ENCODE measurements at regions not wholly inside any gene's neighbourhood (a gene's known extent, or its start where the extent isn't known, plus 50 kb on each side); places are given as distances from the start of the nearest gene placed in this dataset.

DNA sequence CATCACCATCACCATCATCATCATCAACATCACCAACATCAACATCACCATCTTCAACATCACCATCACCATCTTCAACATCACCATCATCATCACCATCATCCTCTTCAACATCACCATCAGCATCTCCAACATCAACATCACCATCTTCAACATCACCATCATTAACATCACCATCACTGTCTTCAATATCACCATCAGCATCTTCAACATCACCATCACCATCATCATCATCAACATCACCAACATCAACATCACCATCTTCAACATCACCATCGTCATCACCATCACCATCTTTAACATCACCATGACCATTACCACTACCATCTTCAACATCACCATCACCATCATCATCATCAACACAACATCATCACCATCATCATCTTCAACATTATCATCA, 267.2 kb downstream of the SP3 start (continued):
- TF ChIP-seq, protein P1, sequence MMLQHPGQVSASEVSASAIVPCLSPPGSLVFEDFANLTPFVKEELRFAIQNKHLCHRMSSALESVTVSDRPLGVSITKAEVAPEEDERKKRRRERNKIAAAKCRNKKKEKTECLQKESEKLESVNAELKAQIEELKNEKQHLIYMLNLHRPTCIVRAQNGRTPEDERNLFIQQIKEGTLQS (CRISPR knock-in tag; conservative IDR thresholded peaks at IDR 0.05), result no peak
- no peak for TF ChIP-seq MXD4 (CRISPR knock-in tag; IDR thresholded peaks at IDR 0.05; ENCODE audit: borderline replicate concordance)

DNA sequence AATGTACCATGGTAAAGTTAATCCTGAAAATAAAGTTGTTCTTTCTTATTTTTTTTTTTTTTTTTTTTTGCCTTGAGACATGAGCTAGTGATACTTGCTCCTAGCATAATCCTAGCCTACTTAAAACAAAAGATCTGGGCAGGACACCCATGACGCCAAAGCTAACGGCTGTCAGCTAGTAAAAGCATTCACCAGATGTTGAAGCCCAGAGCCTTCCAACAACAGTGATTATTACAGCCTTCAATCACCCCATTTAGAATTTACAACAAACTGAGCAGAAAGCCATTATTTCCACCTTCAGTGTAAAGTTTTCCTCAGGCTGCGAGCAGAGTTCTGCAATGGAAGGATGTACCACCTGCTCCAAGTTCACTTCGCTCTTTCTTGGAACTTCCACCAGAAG, 259.5 kb downstream of the SP3 start:
- Mint-ChIP-seq H3K9me3 (peaks cover 9% of the 10 kb centered on the region), H3K36me3 (no peaks in the 10 kb centered on the region), H3K27ac (no peak overlapping the region), H3K4me1 (peaks cover 12% of the 10 kb centered on the region), H3K27me3 (ENCODE audit: low read depth) (peaks cover 3% of the 10 kb centered on the region; the same call in 1 of the 2 replicates), H3K4me3 (no peak overlapping the region)
- ATAC-seq (no peak), DNase-seq (ENCODE audit: low spot score) (no peak)
- ChIA-PET POLR2A (no interaction called here), CTCF (interaction anchor here (0.6 kb wide), 3 partner anchors 307 to 1339 kb away, joined by 3 to 4 read pairs (median 3); no protein-coding TSS in a partner anchor)
- TF ChIP-seq, protein P2, sequence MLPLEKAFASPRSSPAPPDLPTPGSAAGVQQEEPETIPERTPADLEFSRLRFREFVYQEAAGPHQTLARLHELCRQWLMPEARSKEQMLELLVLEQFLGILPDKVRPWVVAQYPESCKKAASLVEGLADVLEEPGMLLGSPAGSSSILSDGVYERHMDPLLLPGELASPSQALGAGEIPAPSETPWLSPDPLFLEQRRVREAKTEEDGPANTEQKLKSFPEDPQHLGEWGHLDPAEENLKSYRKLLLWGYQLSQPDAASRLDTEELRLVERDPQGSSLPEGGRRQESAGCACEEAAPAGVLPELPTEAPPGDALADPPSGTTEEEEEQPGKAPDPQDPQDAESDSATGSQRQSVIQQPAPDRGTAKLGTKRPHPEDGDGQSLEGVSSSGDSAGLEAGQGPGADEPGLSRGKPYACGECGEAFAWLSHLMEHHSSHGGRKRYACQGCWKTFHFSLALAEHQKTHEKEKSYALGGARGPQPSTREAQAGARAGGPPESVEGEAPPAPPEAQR (CRISPR knock-in tag; IDR thresholded peaks at IDR 0.05), result no peak
- TF ChIP-seq NFYB (CRISPR knock-in tag; conservative IDR thresholded peaks at IDR 0.05; ENCODE audit: low read depth) (no peak), ZNF317 (CRISPR knock-in tag; IDR thresholded peaks at IDR 0.05; ENCODE audit: borderline replicate concordance, low read depth) (no peak), ZNF423 (CRISPR knock-in tag; IDR thresholded peaks at IDR 0.05) (no peak), TEAD1 (CRISPR knock-in tag; IDR thresholded peaks at IDR 0.05) (no peak), ATF1 (CRISPR knock-in tag; IDR thresholded peaks at IDR 0.05) (no peak), SP1 (CRISPR knock-in tag; conservative IDR thresholded peaks at IDR 0.05) (no peak)
- TF ChIP-seq, protein P1 (CRISPR knock-in tag; conservative IDR thresholded peaks at IDR 0.05), result no peak
- TF ChIP-seq, protein P3, sequence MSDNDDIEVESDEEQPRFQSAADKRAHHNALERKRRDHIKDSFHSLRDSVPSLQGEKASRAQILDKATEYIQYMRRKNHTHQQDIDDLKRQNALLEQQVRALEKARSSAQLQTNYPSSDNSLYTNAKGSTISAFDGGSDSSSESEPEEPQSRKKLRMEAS (CRISPR knock-in tag; IDR thresholded peaks at IDR 0.05), result no peak
- TF ChIP-seq, protein P4, sequence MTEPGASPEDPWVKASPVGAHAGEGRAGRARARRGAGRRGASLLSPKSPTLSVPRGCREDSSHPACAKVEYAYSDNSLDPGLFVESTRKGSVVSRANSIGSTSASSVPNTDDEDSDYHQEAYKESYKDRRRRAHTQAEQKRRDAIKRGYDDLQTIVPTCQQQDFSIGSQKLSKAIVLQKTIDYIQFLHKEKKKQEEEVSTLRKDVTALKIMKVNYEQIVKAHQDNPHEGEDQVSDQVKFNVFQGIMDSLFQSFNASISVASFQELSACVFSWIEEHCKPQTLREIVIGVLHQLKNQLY (CRISPR knock-in tag; IDR thresholded peaks at IDR 0.05), result no peak

DNA sequence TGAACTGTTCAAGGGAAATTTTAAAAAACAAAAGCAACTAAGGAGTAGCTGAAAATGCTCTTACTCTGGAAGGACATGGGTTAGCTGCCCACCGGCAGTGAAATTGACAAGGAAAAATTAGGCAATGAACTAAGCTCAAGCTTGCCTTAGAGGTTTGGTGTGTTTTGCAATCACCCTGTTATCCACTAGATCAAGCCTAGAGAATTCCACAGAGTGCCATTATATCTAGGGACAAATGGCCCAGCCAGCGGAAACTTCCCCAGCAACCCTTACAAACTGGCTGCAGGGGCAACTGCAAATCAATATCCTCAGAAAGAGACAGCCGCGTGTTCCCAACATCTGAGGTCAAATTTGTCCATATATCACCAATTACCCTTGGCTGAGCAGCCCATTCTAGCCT, 258.2 kb downstream of the SP3 start:
- CTCF ChIA-PET, result no interaction called here
- H3K27me3 Mint-ChIP-seq (ENCODE audit: low read depth), result peaks cover 3% of the 10 kb centered on the region; the same call in 1 of the 2 replicates
- H3K9me3 Mint-ChIP-seq, result peaks cover 9% of the 10 kb centered on the region
- no peaks in the 10 kb centered on the region for H3K36me3 Mint-ChIP-seq
- no peak overlapping the region for H3K27ac Mint-ChIP-seq
- no peak for ATAC-seq
- no peak for DNase-seq (ENCODE audit: low spot score)
- POLR2A ChIA-PET, result no interaction called here
- H3K4me1 Mint-ChIP-seq, result peaks cover 12% of the 10 kb centered on the region
- H3K4me3 Mint-ChIP-seq, result no peak overlapping the region
- TF ChIP-seq, protein P5, sequence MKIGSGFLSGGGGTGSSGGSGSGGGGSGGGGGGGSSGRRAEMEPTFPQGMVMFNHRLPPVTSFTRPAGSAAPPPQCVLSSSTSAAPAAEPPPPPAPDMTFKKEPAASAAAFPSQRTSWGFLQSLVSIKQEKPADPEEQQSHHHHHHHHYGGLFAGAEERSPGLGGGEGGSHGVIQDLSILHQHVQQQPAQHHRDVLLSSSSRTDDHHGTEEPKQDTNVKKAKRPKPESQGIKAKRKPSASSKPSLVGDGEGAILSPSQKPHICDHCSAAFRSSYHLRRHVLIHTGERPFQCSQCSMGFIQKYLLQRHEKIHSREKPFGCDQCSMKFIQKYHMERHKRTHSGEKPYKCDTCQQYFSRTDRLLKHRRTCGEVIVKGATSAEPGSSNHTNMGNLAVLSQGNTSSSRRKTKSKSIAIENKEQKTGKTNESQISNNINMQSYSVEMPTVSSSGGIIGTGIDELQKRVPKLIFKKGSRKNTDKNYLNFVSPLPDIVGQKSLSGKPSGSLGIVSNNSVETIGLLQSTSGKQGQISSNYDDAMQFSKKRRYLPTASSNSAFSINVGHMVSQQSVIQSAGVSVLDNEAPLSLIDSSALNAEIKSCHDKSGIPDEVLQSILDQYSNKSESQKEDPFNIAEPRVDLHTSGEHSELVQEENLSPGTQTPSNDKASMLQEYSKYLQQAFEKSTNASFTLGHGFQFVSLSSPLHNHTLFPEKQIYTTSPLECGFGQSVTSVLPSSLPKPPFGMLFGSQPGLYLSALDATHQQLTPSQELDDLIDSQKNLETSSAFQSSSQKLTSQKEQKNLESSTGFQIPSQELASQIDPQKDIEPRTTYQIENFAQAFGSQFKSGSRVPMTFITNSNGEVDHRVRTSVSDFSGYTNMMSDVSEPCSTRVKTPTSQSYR (CRISPR knock-in tag; IDR thresholded peaks at IDR 0.05), result no peak
- TF ChIP-seq ZBTB21 (CRISPR knock-in tag; IDR thresholded peaks at IDR 0.05; ENCODE audit: borderline replicate concordance) (no peak), NR1H2 (CRISPR knock-in tag; IDR thresholded peaks at IDR 0.05) (no peak), RORB (CRISPR knock-in tag; IDR thresholded peaks at IDR 0.05) (no peak), NR3C1 (CRISPR knock-in tag; conservative IDR thresholded peaks at IDR 0.05; ENCODE audit: low read depth) (no peak)
- TF ChIP-seq, protein P6, sequence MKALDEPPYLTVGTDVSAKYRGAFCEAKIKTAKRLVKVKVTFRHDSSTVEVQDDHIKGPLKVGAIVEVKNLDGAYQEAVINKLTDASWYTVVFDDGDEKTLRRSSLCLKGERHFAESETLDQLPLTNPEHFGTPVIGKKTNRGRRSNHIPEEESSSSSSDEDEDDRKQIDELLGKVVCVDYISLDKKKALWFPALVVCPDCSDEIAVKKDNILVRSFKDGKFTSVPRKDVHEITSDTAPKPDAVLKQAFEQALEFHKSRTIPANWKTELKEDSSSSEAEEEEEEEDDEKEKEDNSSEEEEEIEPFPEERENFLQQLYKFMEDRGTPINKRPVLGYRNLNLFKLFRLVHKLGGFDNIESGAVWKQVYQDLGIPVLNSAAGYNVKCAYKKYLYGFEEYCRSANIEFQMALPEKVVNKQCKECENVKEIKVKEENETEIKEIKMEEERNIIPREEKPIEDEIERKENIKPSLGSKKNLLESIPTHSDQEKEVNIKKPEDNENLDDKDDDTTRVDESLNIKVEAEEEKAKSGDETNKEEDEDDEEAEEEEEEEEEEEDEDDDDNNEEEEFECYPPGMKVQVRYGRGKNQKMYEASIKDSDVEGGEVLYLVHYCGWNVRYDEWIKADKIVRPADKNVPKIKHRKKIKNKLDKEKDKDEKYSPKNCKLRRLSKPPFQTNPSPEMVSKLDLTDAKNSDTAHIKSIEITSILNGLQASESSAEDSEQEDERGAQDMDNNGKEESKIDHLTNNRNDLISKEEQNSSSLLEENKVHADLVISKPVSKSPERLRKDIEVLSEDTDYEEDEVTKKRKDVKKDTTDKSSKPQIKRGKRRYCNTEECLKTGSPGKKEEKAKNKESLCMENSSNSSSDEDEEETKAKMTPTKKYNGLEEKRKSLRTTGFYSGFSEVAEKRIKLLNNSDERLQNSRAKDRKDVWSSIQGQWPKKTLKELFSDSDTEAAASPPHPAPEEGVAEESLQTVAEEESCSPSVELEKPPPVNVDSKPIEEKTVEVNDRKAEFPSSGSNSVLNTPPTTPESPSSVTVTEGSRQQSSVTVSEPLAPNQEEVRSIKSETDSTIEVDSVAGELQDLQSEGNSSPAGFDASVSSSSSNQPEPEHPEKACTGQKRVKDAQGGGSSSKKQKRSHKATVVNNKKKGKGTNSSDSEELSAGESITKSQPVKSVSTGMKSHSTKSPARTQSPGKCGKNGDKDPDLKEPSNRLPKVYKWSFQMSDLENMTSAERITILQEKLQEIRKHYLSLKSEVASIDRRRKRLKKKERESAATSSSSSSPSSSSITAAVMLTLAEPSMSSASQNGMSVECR (CRISPR knock-in tag; IDR thresholded peaks at IDR 0.05; ENCODE audit: borderline replicate concordance), result no peak
- TF ChIP-seq, protein P4 (CRISPR knock-in tag; IDR thresholded peaks at IDR 0.05), result no peak
- TF ChIP-seq, protein P7, sequence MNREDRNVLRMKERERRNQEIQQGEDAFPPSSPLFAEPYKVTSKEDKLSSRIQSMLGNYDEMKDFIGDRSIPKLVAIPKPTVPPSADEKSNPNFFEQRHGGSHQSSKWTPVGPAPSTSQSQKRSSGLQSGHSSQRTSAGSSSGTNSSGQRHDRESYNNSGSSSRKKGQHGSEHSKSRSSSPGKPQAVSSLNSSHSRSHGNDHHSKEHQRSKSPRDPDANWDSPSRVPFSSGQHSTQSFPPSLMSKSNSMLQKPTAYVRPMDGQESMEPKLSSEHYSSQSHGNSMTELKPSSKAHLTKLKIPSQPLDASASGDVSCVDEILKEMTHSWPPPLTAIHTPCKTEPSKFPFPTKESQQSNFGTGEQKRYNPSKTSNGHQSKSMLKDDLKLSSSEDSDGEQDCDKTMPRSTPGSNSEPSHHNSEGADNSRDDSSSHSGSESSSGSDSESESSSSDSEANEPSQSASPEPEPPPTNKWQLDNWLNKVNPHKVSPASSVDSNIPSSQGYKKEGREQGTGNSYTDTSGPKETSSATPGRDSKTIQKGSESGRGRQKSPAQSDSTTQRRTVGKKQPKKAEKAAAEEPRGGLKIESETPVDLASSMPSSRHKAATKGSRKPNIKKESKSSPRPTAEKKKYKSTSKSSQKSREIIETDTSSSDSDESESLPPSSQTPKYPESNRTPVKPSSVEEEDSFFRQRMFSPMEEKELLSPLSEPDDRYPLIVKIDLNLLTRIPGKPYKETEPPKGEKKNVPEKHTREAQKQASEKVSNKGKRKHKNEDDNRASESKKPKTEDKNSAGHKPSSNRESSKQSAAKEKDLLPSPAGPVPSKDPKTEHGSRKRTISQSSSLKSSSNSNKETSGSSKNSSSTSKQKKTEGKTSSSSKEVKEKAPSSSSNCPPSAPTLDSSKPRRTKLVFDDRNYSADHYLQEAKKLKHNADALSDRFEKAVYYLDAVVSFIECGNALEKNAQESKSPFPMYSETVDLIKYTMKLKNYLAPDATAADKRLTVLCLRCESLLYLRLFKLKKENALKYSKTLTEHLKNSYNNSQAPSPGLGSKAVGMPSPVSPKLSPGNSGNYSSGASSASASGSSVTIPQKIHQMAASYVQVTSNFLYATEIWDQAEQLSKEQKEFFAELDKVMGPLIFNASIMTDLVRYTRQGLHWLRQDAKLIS (CRISPR knock-in tag; IDR thresholded peaks at IDR 0.05; ENCODE audit: borderline replicate concordance), result no peak

All from WTC11 (cell line).